GM18951 (cell line): ENCODE measurements at regions not wholly inside any gene's neighbourhood (a gene's known extent, or its start where the extent isn't known, plus 50 kb on each side); places are given as distances from the start of the nearest gene placed in this dataset.

Experiments
- POLR2A ChIP-seq: IDR thresholded peaks from 4 replicates; pipeline ENCODE4 v1.6.1; 2011; ENCODE audit warnings: mild to moderate bottlenecking; ENCODE audit not compliant: insufficient read length, insufficient read depth; ENCODE audit errors: extremely low read depth
- in situ Hi-C: fragments of 300-500 bp; cut with MboI; formaldehyde crosslinking; loops from one replicate; pipeline ENCODE4 v1.12.0; 2022; ENCODE audit warnings: low sequenced_read_pairs, mixed read lengths, inconsistent platforms; ENCODE audit not compliant: unreplicated experiment

- in situ Hi-C loops = loop anchor here (25.0 kb wide), 1 partner anchor 1613 kb away; no protein-coding TSS in a partner anchor
These were observed 82.7 kb downstream of the TFRC start for GRCh38 chr3:195999176-195999575.

- in situ Hi-C loops = loop anchor here (25.0 kb wide), 1 partner anchor 1616 kb away; no protein-coding TSS in a partner anchor
These were observed 85.6 kb downstream of the TFRC start for GRCh38 chr3:195996314-195996713.

- in situ Hi-C loops = loop anchor here (25.0 kb wide), 1 partner anchor 1618 kb away; no protein-coding TSS in a partner anchor
These were observed 86.0 kb upstream of the TNK2 start for GRCh38 chr3:195994343-195994742.

- in situ Hi-C loops = loop anchor here (25.0 kb wide), 1 partner anchor 1619 kb away; no protein-coding TSS in a partner anchor
These were observed 85.3 kb upstream of the TNK2 start for GRCh38 chr3:195993671-195994070.

GRCh38 chr3:195992956-195993595, 84.7 kb upstream of the TNK2 start:
- in situ Hi-C loops = loop anchor here (25.0 kb wide), 1 partner anchor 1619 kb away; no protein-coding TSS in a partner anchor

- in situ Hi-C loops = loop anchor here (25.0 kb wide), 1 partner anchor 1620 kb away; no protein-coding TSS in a partner anchor
These were observed 83.6 kb upstream of the TNK2 start for GRCh38 chr3:195991986-195992385.

GRCh38 chr3:195991243-195991642, 82.9 kb upstream of the TNK2 start:
- in situ Hi-C loops = loop anchor here (25.0 kb wide), 1 partner anchor 1621 kb away; no protein-coding TSS in a partner anchor

- in situ Hi-C loops = loop anchor here (25.0 kb wide), 1 partner anchor 1621 kb away; no protein-coding TSS in a partner anchor
These were observed 82.5 kb upstream of the TNK2 start for GRCh38 chr3:195990841-195991174.

GRCh38 chr3:195989921-195990840, 81.8 kb upstream of the TNK2 start:
- peak; percentile 71 for TF ChIP-seq POLR2A
- in situ Hi-C loops = loop anchor here (25.0 kb wide), 1 partner anchor 1622 kb away; no protein-coding TSS in a partner anchor

GRCh38 chr3:195989197-195989920, 81.0 kb upstream of the TNK2 start:
- in situ Hi-C loops = loop anchor here (25.0 kb wide), 1 partner anchor 1623 kb away; no protein-coding TSS in a partner anchor

- in situ Hi-C loops = loop anchor here (25.0 kb wide), 1 partner anchor 1624 kb away; no protein-coding TSS in a partner anchor
These were observed 80.4 kb upstream of the TNK2 start for GRCh38 chr3:195988764-195989163.

GRCh38 chr3:195987001-195987400, 78.7 kb upstream of the TNK2 start:
- in situ Hi-C loops = loop anchor here (25.0 kb wide), 1 partner anchor 1625 kb away; no protein-coding TSS in a partner anchor

- in situ Hi-C loops = loop anchor here (25.0 kb wide), 1 partner anchor 1626 kb away; no protein-coding TSS in a partner anchor
These were observed 78.2 kb upstream of the TNK2 start for GRCh38 chr3:195986576-195986975.

- in situ Hi-C loops = loop anchor here (25.0 kb wide), 1 partner anchor 1627 kb away; no protein-coding TSS in a partner anchor
These were observed 77.1 kb upstream of the TNK2 start for GRCh38 chr3:195985348-195985920.

- in situ Hi-C loops = loop anchor here (25.0 kb wide), 1 partner anchor 1628 kb away; no protein-coding TSS in a partner anchor
These were observed 76.2 kb upstream of the TNK2 start for GRCh38 chr3:195984392-195985030.

- in situ Hi-C loops = loop anchor here (25.0 kb wide), 1 partner anchor 1628 kb away; no protein-coding TSS in a partner anchor
These were observed 75.5 kb upstream of the TNK2 start for GRCh38 chr3:195983880-195984279.

- in situ Hi-C loops = loop anchor here (25.0 kb wide), 1 partner anchor 1630 kb away; no protein-coding TSS in a partner anchor
These were observed 74.4 kb upstream of the TNK2 start for GRCh38 chr3:195982754-195983153.

- in situ Hi-C loops = loop anchor here (25.0 kb wide), 1 partner anchor 1631 kb away; no protein-coding TSS in a partner anchor
These were observed 73.4 kb upstream of the TNK2 start for GRCh38 chr3:195981778-195982177.
